ENCODE measurements at regions not wholly inside any gene's neighbourhood (a gene's known extent, or its start where the extent isn't known, plus 50 kb on each side); places are given as distances from the start of the nearest gene placed in this dataset.

- DNase-seq (ENCODE audit: low spot score) = no peak
Observed at GRCh38 chr1:221431068-221431651, 310.7 kb downstream of the DUSP10 start.

- DNase-seq (ENCODE audit: low spot score) = no peak
Observed at GRCh38 chr1:221431961-221432360, 309.9 kb downstream of the DUSP10 start.

GRCh38 chr1:221435504-221435904 lies 306.4 kb downstream of the DUSP10 start:
- peak; percentile 68 for DNase-seq (ENCODE audit: low spot score)

- DNase-seq (ENCODE audit: low spot score) = no peak
Observed at GRCh38 chr1:221437171-221437570, 304.7 kb downstream of the DUSP10 start.

GRCh38 chr1:221437926-221438325 lies 304.0 kb downstream of the DUSP10 start:
- no peak for DNase-seq (ENCODE audit: low spot score)

- DNase-seq (ENCODE audit: low spot score) = no peak
Observed at GRCh38 chr1:221439008-221439746, 302.7 kb downstream of the DUSP10 start.

- no peak for DNase-seq (ENCODE audit: low spot score)
Observed at GRCh38 chr1:221439747-221440501, 302.0 kb downstream of the DUSP10 start.

GRCh38 chr1:221440658-221441057 lies 301.2 kb downstream of the DUSP10 start:
- peak; percentile 46 for DNase-seq (ENCODE audit: low spot score)

GRCh38 chr1:221442056-221442455 lies 299.8 kb downstream of the DUSP10 start:
- peak; percentile 35 for DNase-seq (ENCODE audit: low spot score)

- no peak for DNase-seq (ENCODE audit: low spot score)
Observed at GRCh38 chr1:221444346-221444745, 297.5 kb downstream of the DUSP10 start.

- no peak for DNase-seq (ENCODE audit: low spot score)
Observed at GRCh38 chr1:221448585-221449175, 293.2 kb downstream of the DUSP10 start.

- DNase-seq (ENCODE audit: low spot score) = no peak
Observed at GRCh38 chr1:221449194-221449593, 292.7 kb downstream of the DUSP10 start.

GRCh38 chr1:221449801-221450470 lies 292.0 kb downstream of the DUSP10 start:
- no peak for DNase-seq (ENCODE audit: low spot score)

- DNase-seq (ENCODE audit: low spot score) = no peak
Observed at GRCh38 chr1:221451741-221452140, 290.1 kb downstream of the DUSP10 start.

- DNase-seq (ENCODE audit: low spot score) = no peak
Observed at GRCh38 chr1:221454096-221454495, 287.8 kb downstream of the DUSP10 start.

- DNase-seq (ENCODE audit: low spot score) = no peak
Observed at GRCh38 chr1:221456918-221457317, 285.0 kb downstream of the DUSP10 start.

- no peak for DNase-seq (ENCODE audit: low spot score)
Observed at GRCh38 chr1:221457685-221458446, 284.0 kb downstream of the DUSP10 start.

- DNase-seq (ENCODE audit: low spot score) = no peak
Observed at GRCh38 chr1:221458447-221459156, 283.3 kb downstream of the DUSP10 start.

- no peak for DNase-seq (ENCODE audit: low spot score)
Observed at GRCh38 chr1:221459558-221459957, 282.3 kb downstream of the DUSP10 start.

- no peak for DNase-seq (ENCODE audit: low spot score)
Observed at GRCh38 chr1:221462345-221462744, 279.5 kb downstream of the DUSP10 start.

GRCh38 chr1:221468546-221468945 lies 273.3 kb downstream of the DUSP10 start:
- DNase-seq (ENCODE audit: low spot score) = no peak

Measured in globus pallidus (tissue), 1 donor.